Ishikawa (cell line): ENCODE measurements at regions not wholly inside any gene's neighbourhood (a gene's known extent, or its start where the extent isn't known, plus 50 kb on each side); places are given as distances from the start of the nearest gene placed in this dataset.

Source experiments
- CREB1 ChIP-seq: IDR thresholded peaks from 2 replicates; pipeline ENCODE4 v1.6.1; 2012; ENCODE audit warnings: low read depth
- EGR1 ChIP-seq: IDR thresholded peaks from 2 replicates; pipeline ENCODE4 v1.6.1; 2012
- EP300 ChIP-seq: IDR thresholded peaks from 2 replicates; pipeline ENCODE4 v1.6.1; 2012; ENCODE audit warnings: borderline replicate concordance
- MAX ChIP-seq: IDR thresholded peaks from 2 replicates; pipeline ENCODE4 v1.6.1; 2012
- NFIC ChIP-seq: IDR thresholded peaks from 2 replicates; pipeline ENCODE4 v1.6.1; 2012
- RAD21 ChIP-seq: IDR thresholded peaks from 2 replicates; pipeline ENCODE4 v1.6.1; 2012; ENCODE audit warnings: low read depth
- TAF1 ChIP-seq: IDR thresholded peaks from 2 replicates; pipeline ENCODE4 v1.6.1; 2012; ENCODE audit warnings: low read depth, mild to moderate bottlenecking
- TCF12 ChIP-seq: IDR thresholded peaks from 2 replicates; pipeline ENCODE4 v1.6.1; 2012; ENCODE audit warnings: low read depth
- TEAD4 ChIP-seq: IDR thresholded peaks from 2 replicates; pipeline ENCODE4 v1.6.1; 2012
- USF1 ChIP-seq: IDR thresholded peaks from 2 replicates; pipeline ENCODE4 v1.6.1; 2012
- ZBTB7A ChIP-seq: IDR thresholded peaks from 2 replicates; pipeline ENCODE4 v1.6.1; 2012; ENCODE audit warnings: low read depth

GRCh38 chr20:11689262-11689661, 228.4 kb upstream of the BTBD3 start:
- no peak for TF ChIP-seq CREB1
- no peak for TF ChIP-seq EP300
- TF ChIP-seq TAF1: no peak
- TF ChIP-seq NFIC: no peak
- no peak for TF ChIP-seq TEAD4
- no peak for TF ChIP-seq MAX
- TF ChIP-seq RAD21: no peak
- no peak for TF ChIP-seq EGR1
- TF ChIP-seq USF1: no peak
- TF ChIP-seq TCF12: no peak
- no peak for TF ChIP-seq ZBTB7A
